ENCODE measurements at regions not wholly inside any gene's neighbourhood (a gene's known extent, or its start where the extent isn't known, plus 50 kb on each side); places are given as distances from the start of the nearest gene placed in this dataset.
"Not testable (repeated sequence)": the region's sequence is repeated elsewhere in the genome, so short reads cannot be mapped to it uniquely, and the experiment has no call there.

DNA sequence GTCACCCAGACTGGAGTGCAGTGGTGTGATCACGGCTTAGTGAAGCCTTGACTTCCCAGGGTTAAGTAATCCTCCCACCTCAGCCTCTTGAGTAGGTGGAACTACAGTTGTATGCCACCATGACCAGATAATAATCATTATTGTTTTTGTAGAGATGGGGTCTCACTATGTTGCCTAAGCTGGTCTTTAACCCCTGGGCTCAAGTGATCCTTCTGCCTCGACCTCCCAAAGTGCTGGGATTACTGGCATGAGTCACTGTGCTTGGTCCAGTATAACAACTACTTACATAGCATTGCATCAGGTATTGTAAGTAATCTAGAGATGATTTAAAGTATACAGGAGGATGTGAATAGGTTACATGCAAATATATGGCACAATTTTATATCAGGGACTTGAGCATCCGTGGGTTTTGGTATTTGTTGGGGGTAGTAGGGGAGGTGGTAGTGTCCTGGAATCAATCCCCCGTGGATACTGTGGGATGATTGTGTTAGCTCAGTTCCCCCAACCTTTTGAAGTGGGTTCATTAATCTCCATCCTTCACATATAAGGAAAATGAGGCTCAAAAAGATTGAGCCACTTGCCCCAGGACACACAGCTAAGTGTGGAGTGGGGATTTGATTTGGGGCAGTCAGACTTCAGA is 61.4 kb upstream of the CNIH3 start:
- TF ChIP-seq, protein P1, sequence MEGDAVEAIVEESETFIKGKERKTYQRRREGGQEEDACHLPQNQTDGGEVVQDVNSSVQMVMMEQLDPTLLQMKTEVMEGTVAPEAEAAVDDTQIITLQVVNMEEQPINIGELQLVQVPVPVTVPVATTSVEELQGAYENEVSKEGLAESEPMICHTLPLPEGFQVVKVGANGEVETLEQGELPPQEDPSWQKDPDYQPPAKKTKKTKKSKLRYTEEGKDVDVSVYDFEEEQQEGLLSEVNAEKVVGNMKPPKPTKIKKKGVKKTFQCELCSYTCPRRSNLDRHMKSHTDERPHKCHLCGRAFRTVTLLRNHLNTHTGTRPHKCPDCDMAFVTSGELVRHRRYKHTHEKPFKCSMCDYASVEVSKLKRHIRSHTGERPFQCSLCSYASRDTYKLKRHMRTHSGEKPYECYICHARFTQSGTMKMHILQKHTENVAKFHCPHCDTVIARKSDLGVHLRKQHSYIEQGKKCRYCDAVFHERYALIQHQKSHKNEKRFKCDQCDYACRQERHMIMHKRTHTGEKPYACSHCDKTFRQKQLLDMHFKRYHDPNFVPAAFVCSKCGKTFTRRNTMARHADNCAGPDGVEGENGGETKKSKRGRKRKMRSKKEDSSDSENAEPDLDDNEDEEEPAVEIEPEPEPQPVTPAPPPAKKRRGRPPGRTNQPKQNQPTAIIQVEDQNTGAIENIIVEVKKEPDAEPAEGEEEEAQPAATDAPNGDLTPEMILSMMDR (IDR thresholded peaks at IDR 0.05; ENCODE audit: unreplicated experiment) = no peak
- Mint-ChIP-seq H3K9me3 (no peaks in the 10 kb centered on the region), H3K36me3 (no peaks in the 10 kb centered on the region), H3K27ac (no peak overlapping the region), H3K27me3 (ENCODE audit: low read depth) (no peaks in the 10 kb centered on the region), H3K4me3 (no peak overlapping the region), H3K4me1 (peaks cover 2% of the 10 kb centered on the region)
- DNase-seq (ENCODE audit: low spot score in 2 of 2, unreplicated experiment in 2 of 2) = no peak

DNA sequence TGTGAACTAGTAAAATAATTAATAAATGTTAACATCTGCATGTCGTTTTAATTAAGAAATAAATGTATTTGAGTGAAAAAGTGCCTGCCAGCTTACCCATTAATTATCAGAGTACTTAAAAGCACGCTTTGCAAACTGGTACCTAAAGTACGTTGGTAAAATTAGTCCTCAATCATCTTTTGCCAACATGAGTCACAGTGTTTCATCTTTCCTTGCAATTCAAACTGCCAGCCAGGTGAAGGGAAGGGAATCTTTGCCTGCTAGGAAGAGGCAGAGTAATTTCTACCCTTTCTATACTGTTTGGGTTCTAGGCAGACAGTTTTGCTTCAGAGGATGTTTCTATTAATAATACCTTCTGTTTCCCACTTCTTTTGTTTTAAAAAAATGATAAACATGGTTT is 57.2 kb upstream of the CNIH3 start:
- H3K36me3 Mint-ChIP-seq = no peaks in the 10 kb centered on the region
- DNase-seq (ENCODE audit: low spot score in 2 of 2, unreplicated experiment in 2 of 2) = no peak
- H3K27me3 Mint-ChIP-seq (ENCODE audit: low read depth) = no peaks in the 10 kb centered on the region
- H3K27ac Mint-ChIP-seq = no peak overlapping the region
- peaks cover 19% of the 10 kb centered on the region for H3K9me3 Mint-ChIP-seq
- TF ChIP-seq, protein P1 (IDR thresholded peaks at IDR 0.05; ENCODE audit: unreplicated experiment) = no peak
- no peak overlapping the region for H3K4me3 Mint-ChIP-seq
- H3K4me1 Mint-ChIP-seq = no peaks in the 10 kb centered on the region

DNA sequence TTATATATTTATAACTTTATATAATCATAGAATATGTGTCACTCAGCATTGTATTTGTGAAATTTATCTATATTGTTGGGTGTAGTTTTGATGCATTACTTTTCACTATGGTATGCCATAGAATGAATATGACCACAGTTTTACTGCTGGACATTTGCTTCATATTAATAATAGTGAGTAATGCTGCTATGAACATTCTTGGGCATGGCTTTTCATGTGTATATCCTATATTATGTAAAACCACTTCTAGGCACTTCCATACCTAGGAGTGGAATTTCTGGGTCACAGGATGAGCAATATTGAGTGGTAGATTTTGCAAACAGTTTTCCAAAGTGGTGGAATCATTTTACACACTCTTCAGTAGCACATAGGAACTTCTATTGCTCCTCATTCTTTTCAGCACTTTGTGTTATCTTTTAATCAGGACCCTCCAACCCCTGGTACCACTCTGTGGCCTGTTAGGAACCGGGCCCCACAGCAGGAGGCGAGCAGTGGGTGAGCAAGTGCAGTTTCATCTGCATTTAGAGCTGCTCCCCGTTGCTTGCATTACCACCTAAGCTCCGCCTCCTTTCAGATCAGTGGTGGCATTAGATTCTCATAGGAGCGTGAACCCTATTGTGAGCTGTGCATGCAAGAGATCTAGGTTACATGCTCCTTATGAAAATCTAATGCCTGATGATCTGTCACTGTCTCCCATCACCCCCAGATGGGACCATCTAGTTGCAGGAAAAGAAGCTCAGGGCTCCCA is 56.0 kb upstream of the CNIH3 start:
- TF ChIP-seq, protein P1 (IDR thresholded peaks at IDR 0.05; ENCODE audit: unreplicated experiment) = no peak
- Mint-ChIP-seq H3K27ac (no peak overlapping the region), H3K36me3 (no peaks in the 10 kb centered on the region), H3K9me3 (peaks cover 19% of the 10 kb centered on the region), H3K4me3 (no peak overlapping the region), H3K27me3 (ENCODE audit: low read depth) (no peaks in the 10 kb centered on the region), H3K4me1 (no peaks in the 10 kb centered on the region)
- no peak for DNase-seq (ENCODE audit: low spot score in 2 of 2, unreplicated experiment in 2 of 2)

DNA sequence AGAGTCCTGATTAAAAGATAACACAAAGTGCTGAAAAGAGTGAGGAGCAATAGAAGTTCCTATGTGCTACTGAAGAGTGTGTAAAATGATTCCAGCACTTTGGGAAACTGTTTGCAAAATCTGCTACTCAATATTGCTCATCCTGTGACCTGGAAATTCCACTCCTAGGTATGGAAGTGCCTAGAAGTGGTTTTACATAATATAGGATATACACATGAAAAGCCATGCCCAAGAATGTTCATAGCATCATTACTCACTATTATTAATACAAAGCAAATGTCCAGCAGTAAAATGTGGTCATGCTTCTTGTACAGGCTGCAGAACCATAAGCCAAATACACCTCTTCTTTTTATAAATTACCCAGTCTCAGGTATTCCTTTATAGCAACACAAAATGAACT is 53.2 kb upstream of the CNIH3 start:
- not testable (repeated sequence) for H3K36me3 Mint-ChIP-seq; H3K27me3 Mint-ChIP-seq (ENCODE audit: low read depth); DNase-seq (ENCODE audit: low spot score in 2 of 2, unreplicated experiment in 2 of 2); H3K4me3 Mint-ChIP-seq; H3K4me1 Mint-ChIP-seq; H3K27ac Mint-ChIP-seq
- H3K9me3 Mint-ChIP-seq = peaks cover 19% of the 10 kb centered on the region

DNA sequence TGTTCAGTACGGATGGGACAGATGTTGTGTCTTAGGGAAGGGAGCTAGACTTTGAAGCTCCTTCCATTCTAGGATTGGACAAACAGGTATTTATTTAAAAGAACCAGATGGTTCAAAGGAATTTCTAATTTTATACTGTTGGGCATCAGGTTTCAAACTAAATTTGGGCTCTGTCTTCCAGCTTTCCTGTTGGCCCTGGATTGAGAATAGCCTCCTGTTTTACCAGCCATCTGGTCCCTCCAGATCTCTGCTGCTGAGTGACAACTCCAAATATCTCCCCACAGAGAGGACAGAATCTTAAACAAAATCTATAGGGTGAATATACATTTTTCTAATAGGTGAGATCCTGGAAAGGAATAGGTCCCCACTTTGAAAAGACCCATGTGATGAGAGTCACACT is 52.5 kb upstream of the CNIH3 start:
- no peaks in the 10 kb centered on the region for H3K27me3 Mint-ChIP-seq (ENCODE audit: low read depth)
- no peaks in the 10 kb centered on the region for H3K36me3 Mint-ChIP-seq
- TF ChIP-seq, protein P1 (IDR thresholded peaks at IDR 0.05; ENCODE audit: unreplicated experiment) = no peak
- peaks cover 19% of the 10 kb centered on the region for H3K9me3 Mint-ChIP-seq
- DNase-seq (ENCODE audit: low spot score in 2 of 2, unreplicated experiment in 2 of 2) = no peak
- H3K4me3 Mint-ChIP-seq = no peak overlapping the region
- no peaks in the 10 kb centered on the region for H3K4me1 Mint-ChIP-seq
- no peak overlapping the region for H3K27ac Mint-ChIP-seq

DNA sequence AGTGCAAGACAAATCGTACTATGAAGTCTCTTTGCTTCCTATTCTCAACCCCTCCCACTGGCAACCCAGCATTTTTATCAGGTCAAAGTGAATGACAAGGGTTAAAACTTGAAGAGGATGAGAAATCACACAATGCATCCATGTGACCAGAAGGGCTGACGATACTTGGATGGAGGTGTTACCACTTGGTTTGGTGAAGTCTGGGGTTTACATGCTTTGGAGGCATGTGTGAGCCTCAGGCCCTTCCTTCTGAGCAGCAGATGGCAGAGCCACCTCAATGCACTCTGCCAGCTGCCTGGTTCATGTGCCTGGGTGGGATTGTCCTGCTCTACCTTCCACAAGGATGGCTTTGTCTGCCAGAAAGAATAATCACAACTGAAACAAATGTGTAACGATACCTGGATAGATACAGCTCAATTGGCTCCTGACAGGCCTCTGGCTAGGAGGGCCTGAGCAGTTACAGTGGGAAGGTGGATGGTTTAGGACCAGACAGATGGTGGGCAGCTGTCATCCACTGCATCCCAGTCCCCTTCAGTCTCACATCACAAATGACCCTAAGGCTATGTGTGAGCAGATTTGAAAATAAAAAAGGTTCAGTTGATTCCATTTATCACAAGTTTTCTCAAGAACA is 51.5 kb upstream of the CNIH3 start:
- DNase-seq (ENCODE audit: low spot score in 2 of 2, unreplicated experiment in 2 of 2) = no peak
- TF ChIP-seq, protein P1 (IDR thresholded peaks at IDR 0.05; ENCODE audit: unreplicated experiment) = no peak
- Mint-ChIP-seq H3K36me3 (no peaks in the 10 kb centered on the region), H3K27ac (no peak overlapping the region), H3K4me1 (no peaks in the 10 kb centered on the region), H3K27me3 (ENCODE audit: low read depth) (no peaks in the 10 kb centered on the region), H3K4me3 (no peak overlapping the region), H3K9me3 (peaks cover 19% of the 10 kb centered on the region)
